Small intestine (tissue), 7 donors: ENCODE measurements at regions not wholly inside any gene's neighbourhood (a gene's known extent, or its start where the extent isn't known, plus 50 kb on each side); places are given as distances from the start of the nearest gene placed in this dataset.
"Not testable (repeated sequence)": the region's sequence is repeated elsewhere in the genome, so short reads cannot be mapped to it uniquely, and the experiment has no call there.

Experiments
- DNase-seq, 2 donors: peaks; one replicate each; pipeline versions ENCODE4 v3.0.0 to v3.0.0-alpha.2; 2013
- FAIRE-seq: peaks from 2 replicates; lab custom pipeline; 2012; peaks lifted over from hg19 to GRCh38; lab: Jason Lieb, UNC
- H3K27ac ChIP-seq, 3 donors: one replicate each; pipeline ENCODE4 v1.5.1; 2013; ENCODE audit warnings: low read length in 2 of 3, mild to moderate bottlenecking in 2 of 3, control low read depth in 1 of 3, inconsistent platforms in 1 of 3, low read depth in 1 of 3, moderate library complexity in 1 of 3
- H3K27me3 ChIP-seq, 3 donors: one replicate each; pipeline ENCODE4 v1.6.1; 2013; ENCODE audit warnings: low read length in 3 of 3, inconsistent platforms in 1 of 3; ENCODE audit not compliant: control insufficient read depth in 3 of 3, insufficient read depth in 3 of 3
- H3K36me3 ChIP-seq, 3 donors: one replicate each; pipeline ENCODE4 v1.6.1; 2013; ENCODE audit warnings: low read length in 3 of 3, inconsistent platforms in 1 of 3, low read depth in 1 of 3, mild to moderate bottlenecking in 1 of 3, moderate library complexity in 1 of 3; ENCODE audit not compliant: control insufficient read depth in 3 of 3, insufficient read depth in 2 of 3
- H3K4me1 ChIP-seq, 3 donors: one replicate each; pipeline ENCODE4 v1.6.1; 2013; ENCODE audit warnings: low read length in 2 of 3, inconsistent platforms in 1 of 3, low read depth in 1 of 3, mild to moderate bottlenecking in 1 of 3, moderate library complexity in 1 of 3; ENCODE audit not compliant: control insufficient read depth in 3 of 3, insufficient read depth in 2 of 3
- H3K4me3 ChIP-seq, 3 donors: one replicate each; pipeline ENCODE4 v1.5.1; 2013; ENCODE audit warnings: low read length in 3 of 3, control low read depth in 1 of 3, inconsistent platforms in 1 of 3, low read depth in 1 of 3, mild to moderate bottlenecking in 1 of 3, moderate library complexity in 1 of 3
- H3K9me3 ChIP-seq, 2 donors: one replicate each; pipeline ENCODE4 v1.6.1; 2013; ENCODE audit warnings: low read depth in 1 of 2, low read length in 1 of 2; ENCODE audit not compliant: control insufficient read depth in 2 of 2, insufficient read depth in 1 of 2
- WGBS, 3 donors: extraction: QIAGEN DNeasy Blood & Tissue Kit; methylation state at CpG; one replicate each; pipeline ENCODE4 v1.1.7; 2013; 5-methylcytosine and 5-hydroxymethylcytosine counted together
- donor health status: healthy with polysubstance abuse.
- donor health status: control.
- donor health status: control.
- donor health status: Bipolar disorder and iron deficiency.
- donor health status: healthy.

DNA sequence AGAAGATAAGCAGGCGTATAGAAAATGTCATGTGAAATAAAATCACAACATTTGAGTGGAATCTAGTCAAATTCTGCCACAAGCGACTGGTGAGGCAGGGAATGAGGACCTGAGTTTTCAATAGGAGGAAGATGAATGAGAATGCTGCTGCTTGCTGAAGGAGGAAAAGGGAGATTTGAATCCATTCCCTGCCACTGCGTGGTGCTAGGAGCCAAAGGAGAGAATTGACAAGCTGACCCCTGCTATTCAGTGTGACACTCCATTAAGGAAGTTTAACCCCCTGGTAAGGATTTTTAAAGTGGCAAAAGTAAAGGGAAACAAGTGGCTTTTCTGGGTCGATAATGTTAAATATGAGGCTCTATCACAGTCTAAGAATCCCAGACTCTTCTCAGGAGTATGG is 314.0 kb downstream of the NAF1 start:
- H3K27me3 ChIP-seq: no peaks in the 10 kb centered on the region
- FAIRE-seq: no peak
- 74 to 80% (median 78%) methylated on average over 4 of the region's 4 CpGs for WGBS, 3 donors
- H3K36me3 ChIP-seq: no peaks in the 10 kb centered on the region
- no peak overlapping the region for H3K27ac ChIP-seq
- H3K4me3 ChIP-seq: no peak overlapping the region
- no peak for DNase-seq
- no peaks in the 10 kb centered on the region for H3K4me1 ChIP-seq
- H3K9me3 ChIP-seq: no peaks in the 10 kb centered on the region

DNA sequence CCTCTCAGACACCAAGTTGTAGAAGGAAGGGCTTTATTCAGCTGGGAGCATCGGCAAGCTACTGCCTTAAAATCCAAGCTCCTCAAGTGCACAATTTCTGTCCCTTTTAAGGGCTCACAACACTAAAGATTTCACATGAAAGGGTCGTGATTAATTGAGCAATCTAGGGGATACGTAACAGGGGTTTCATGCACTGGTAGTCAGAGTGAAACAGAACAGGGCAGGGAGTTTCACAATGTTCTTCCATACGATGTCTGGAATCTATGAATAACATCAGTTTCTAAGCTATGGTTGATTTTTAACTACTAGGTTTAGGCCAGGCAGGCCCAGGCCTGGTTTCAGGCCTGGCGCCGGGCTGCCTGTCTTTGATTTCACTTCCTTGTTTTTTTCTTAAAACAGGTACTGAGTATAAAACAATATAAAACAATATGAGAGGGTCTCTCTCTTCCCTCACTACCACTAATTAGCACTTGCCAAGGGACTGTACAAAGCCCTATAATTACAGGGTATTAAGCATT is 315.4 kb downstream of the NAF1 start:
- H3K4me3 ChIP-seq, H3K9me3 ChIP-seq, H3K36me3 ChIP-seq, DNase-seq, H3K4me1 ChIP-seq, H3K27me3 ChIP-seq, H3K27ac ChIP-seq, FAIRE-seq: not testable (repeated sequence)
- WGBS, 3 donors: 70 to 77% (median 74%) methylated on average over 6 of the region's 6 CpGs

DNA sequence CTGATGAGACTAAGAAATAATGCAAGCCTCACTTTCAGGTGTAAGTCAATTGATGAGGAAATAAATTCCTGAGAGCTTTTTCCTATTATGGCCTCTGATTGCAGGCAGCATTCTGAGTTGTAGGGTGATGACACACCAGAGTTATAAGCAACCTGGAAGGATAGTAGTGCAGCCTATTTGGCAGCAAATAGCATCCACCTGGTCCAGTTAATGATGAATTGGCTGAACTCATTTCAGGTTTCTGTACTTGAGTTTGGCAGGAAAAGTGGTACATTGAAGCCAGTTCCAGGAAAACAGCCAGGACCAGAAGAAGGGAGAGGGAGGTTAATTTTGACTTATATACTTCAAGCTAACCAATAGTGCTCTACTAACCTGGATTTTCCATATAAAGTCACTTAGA is 316.8 kb downstream of the NAF1 start:
- no peak for FAIRE-seq
- Histone ChIP-seq H3K27ac (no peak overlapping the region), H3K4me3 (no peak overlapping the region), H3K4me1 (no peaks in the 10 kb centered on the region), H3K9me3 (no peaks in the 10 kb centered on the region), H3K36me3 (no peaks in the 10 kb centered on the region), H3K27me3 (no peaks in the 10 kb centered on the region)
- DNase-seq: no peak

DNA sequence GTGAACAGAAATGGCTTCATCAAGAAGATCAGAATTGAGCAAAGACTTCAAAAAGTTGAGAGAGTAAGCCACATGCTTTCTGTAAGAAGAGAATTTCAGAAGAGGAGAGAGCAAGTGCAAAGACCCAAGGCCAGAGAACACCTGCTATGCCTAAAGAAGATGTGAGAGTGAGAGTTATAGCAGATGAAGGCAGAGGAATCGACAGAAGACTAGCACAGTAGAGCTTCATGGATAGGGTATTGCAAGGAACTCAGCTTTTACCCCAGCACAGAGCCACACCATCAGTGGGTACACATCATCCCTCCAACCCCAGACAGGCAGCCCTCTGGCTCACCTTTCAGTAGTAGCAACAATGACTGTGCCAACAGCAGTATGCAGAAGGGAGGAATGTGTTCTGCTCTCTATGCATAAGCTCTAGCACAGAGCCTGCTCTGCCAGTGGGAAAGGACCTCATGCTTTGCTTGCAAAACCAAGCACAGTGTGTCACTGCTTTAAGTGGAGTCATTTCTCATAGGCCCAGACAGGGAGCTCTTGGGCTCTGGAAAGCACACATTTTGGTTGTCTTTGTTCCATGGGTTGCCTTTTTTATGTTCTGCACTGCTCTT is 318.6 kb downstream of the NAF1 start:
- no peaks in the 10 kb centered on the region for H3K36me3 ChIP-seq
- H3K27me3 ChIP-seq: no peaks in the 10 kb centered on the region
- H3K4me3 ChIP-seq: no peak overlapping the region
- no peaks in the 10 kb centered on the region for H3K9me3 ChIP-seq
- 50 to 83% (median 81%) methylated on average over 1 of the region's 1 CpG for WGBS, 3 donors
- DNase-seq (no peak), FAIRE-seq (no peak)
- H3K4me1 ChIP-seq: no peaks in the 10 kb centered on the region
- H3K27ac ChIP-seq: no peak overlapping the region

DNA sequence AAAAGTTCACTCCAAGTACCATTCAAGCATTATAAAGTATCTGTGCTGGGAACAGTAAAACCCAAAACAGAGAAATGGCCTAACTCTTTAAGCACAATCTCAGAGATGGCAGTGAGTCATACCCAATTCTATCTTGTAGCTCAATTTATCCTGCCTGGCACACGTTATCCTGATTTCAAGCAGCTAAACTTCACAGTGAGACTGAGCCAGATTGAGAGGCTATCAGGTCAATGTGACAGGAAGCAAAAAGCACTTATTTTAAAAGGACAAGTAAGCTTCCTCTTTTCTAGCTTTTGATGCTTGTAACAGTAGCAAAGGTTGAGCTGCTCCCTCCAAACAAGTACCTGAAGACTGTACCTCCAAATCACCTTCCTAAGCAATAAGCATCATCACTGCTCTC is 324.9 kb downstream of the NAF1 start:
- no peak for FAIRE-seq
- Histone ChIP-seq H3K4me1 (no peaks in the 10 kb centered on the region), H3K36me3 (no peaks in the 10 kb centered on the region), H3K4me3 (no peak overlapping the region), H3K9me3 (no peaks in the 10 kb centered on the region), H3K27me3 (no peaks in the 10 kb centered on the region), H3K27ac (no peak overlapping the region)
- 16 to 20% (median 16%) methylated on average over 1 of the region's 1 CpG for WGBS, 3 donors
- no peak for DNase-seq

DNA sequence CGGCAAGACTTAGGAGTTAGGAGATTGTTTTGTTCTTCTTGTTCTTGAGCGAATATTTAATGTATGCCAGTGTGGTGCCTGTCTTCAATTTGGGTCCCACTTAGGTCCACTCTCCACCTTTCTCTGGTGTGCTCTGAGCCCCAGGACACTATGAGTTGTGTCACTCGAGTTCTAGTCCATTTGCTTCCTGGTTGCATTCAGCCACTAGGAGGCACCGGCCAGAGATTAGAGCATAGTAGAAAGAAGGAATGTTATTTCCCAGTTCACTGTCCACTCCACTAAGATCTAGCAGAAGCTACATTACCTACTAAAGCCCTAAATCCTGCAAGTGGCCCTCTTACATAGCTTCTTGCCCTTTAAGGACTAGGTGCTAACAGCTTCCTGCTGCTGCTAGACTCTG is 326.9 kb downstream of the NAF1 start:
- FAIRE-seq: no peak
- H3K9me3 ChIP-seq: no peaks in the 10 kb centered on the region

DNA sequence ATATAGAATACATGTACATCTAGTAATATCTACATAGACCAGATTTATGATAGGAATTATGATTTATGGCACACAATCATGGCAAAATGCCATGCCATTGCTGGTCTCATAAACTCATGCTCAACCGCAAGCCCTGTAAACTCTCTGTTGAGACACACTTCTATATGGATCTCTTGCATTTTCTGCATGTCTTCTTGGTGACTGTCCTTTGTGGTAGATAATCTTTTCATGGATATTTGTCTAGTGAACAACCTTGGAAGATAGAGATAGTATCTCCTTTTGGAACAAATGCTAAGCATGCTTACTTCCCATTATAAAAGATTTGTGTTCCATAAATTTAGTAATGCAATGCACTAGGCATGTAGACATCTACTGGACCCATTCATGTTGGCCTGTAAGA is 328.0 kb downstream of the NAF1 start:
- DNase-seq (no peak), FAIRE-seq (no peak)
- H3K27ac ChIP-seq: no peak overlapping the region
- no peaks in the 10 kb centered on the region for H3K36me3 ChIP-seq
- WGBS, 3 donors: 45 to 82% (median 74%) methylated on average over 1 of the region's 1 CpG
- no peaks in the 10 kb centered on the region for H3K4me1 ChIP-seq
- no peak overlapping the region for H3K4me3 ChIP-seq
- no peaks in the 10 kb centered on the region for H3K27me3 ChIP-seq
- no peaks in the 10 kb centered on the region for H3K9me3 ChIP-seq

More for the DNA sequence above, 326.9 kb downstream of the NAF1 start:
- WGBS, 3 donors: 74 to 86% (median 78%) methylated on average over 4 of the region's 4 CpGs
- Histone ChIP-seq H3K36me3 (no peaks in the 10 kb centered on the region), H3K27ac (no peak overlapping the region), H3K27me3 (no peaks in the 10 kb centered on the region), H3K4me1 (no peaks in the 10 kb centered on the region), H3K4me3 (no peak overlapping the region)
- no peak for DNase-seq

DNA sequence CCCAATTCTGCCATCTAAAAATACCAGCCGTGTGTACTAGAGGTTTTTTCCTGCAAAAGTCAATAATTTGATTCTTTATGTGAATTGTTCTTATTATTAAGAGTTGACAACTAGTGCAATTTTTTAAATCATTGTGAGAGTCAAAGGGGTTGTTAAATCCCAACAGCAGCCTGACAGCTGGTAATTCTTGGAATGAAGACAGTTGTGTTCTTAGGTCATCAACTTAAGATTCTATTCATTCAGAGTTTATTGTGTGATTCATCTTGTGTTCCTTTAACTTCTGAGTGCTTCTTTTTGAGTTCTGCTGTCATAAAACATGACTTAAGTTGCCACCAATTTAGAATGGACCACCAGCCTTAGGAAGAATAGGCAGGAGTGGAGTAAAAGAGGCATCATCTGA is 329.0 kb downstream of the NAF1 start:
- Histone ChIP-seq H3K27me3 (no peaks in the 10 kb centered on the region), H3K9me3 (no peaks in the 10 kb centered on the region), H3K36me3 (no peaks in the 10 kb centered on the region), H3K4me1 (no peaks in the 10 kb centered on the region), H3K27ac (no peak overlapping the region), H3K4me3 (no peak overlapping the region)
- 38 to 59% (median 50%) methylated on average over 1 of the region's 1 CpG for WGBS, 3 donors
- DNase-seq (no peak), FAIRE-seq (no peak)

DNA sequence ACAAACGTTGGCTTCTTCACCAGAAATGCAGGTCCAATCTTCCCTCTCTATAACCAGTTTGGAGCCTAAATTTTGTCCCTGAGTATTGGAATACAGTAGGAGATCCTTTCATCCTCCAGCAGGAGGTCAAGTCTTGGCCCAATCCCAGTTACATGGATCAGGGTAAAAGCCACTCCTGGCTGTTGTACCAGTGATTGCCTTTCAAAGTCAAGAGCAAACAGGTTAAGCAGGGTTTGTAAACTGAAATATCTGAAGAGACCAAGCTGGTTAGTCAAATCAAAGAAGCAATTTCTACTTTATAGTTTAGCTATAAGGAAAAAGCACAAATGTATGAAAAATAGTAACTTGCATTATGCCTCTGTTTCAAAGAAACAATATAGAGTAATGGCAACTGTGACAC is 329.4 kb downstream of the NAF1 start:
- no peak for FAIRE-seq
- no peak for DNase-seq
- Histone ChIP-seq H3K4me3 (no peak overlapping the region), H3K4me1 (no peaks in the 10 kb centered on the region), H3K9me3 (no peaks in the 10 kb centered on the region), H3K36me3 (no peaks in the 10 kb centered on the region), H3K27me3 (no peaks in the 10 kb centered on the region), H3K27ac (no peak overlapping the region)
- WGBS, 3 donors: 65 to 79% (median 73%) methylated on average over 1 of the region's 1 CpG
